ENCODE measurements at regions not wholly inside any gene's neighbourhood (a gene's known extent, or its start where the extent isn't known, plus 50 kb on each side); places are given as distances from the start of the nearest gene placed in this dataset.

GRCh38 chr16:85401917-85402766 lies 211.0 kb upstream of the GSE1 start:
- no peak for DNase-seq (ENCODE audit: low read depth)

DNA sequence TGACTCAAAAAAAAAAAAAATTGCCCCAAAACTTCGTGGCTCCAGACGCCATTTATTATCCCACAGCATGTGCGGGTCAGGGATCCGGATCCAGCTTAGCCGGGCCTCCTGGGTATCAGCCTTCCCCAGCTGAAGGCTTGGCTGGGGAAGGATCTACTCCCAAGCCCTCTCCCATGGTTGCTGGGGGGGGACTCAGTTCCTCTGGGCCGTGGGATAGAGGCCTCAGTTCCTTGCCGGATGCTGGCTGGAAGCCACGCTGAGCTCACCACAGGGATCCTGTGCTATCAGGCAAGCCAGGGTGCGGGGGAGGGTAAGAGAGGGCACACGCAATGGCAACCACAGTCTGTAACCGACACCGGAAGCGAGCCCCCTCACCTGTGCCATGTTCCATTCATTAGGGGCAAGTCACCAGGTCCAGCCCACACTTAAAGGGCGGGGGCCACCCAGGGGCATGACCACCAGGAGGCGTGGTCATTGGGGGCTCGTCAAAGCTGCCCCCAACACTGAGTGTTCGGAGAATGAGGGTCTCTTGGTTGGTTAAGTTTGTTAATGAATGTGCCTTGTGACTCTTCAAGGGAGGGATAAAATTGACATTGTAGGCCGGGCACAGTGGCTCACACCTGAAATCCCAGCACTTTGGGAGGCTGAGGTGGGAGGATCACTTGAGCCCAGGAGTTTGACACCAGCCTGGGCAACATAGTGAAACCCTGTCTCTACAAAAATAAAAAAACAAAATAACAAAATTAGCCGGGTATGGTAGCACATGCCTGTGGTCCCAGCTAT lies 210.0 kb upstream of the GSE1 start:
- DNase-seq (ENCODE audit: low read depth), result peak; percentile 99

DNA sequence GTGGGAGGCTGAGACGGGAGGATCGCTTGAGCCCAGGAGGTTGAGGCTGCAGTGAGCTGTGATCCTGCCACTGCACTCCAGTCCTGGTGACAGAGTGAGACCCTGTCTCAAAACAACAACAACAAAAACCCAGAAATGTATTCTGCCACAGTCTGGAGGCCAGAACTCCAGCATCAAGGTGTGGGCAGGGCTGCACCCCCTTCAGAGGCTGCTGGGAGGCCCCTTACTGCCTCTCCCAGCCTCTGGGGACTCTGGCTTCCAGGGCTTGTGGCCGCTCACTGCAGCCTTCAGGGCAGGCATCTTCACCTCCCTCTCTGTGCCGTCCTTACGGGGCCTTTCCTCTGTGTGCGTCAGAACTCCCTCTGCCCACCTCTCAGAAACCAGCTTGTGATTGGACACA lies 209.4 kb upstream of the GSE1 start:
- DNase-seq (ENCODE audit: low read depth), result no peak

DNA sequence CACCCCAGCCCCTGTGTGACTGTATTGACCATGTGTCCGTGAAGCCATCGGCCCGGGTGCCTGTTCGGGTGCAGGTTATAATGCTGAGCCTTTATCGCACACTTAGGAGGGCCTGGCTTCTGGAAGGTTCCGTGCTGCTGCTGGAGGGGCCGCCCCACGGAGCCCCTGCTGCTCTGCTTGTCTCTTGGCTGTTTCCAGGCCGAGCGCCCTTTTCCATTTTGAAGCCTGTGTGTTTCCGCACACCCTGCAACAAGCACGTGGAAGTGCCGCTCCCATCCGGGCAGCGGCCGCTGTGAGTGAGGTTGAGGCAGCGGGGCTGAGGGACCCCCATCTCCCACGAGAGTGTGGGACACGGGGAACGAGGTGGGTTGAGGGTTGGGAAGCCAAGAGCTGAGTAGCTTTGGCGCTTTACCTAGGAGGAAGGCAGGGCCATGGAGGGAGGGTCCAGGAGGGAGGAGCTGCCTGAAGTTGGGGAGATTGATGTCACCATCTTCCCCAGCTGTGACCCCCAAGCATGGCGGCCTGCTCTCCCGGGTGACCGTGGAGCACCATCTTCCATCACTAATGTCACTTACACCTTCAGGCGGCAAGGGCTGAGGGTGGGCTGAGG lies 200.1 kb upstream of the GSE1 start:
- no peak for DNase-seq (ENCODE audit: low read depth)

GRCh38 chr16:85413691-85414663 lies 199.1 kb upstream of the GSE1 start:
- DNase-seq (ENCODE audit: low read depth), result no peak

- no peak for DNase-seq (ENCODE audit: low read depth)
These were observed 197.7 kb upstream of the GSE1 start for GRCh38 chr16:85415196-85416090.

DNA sequence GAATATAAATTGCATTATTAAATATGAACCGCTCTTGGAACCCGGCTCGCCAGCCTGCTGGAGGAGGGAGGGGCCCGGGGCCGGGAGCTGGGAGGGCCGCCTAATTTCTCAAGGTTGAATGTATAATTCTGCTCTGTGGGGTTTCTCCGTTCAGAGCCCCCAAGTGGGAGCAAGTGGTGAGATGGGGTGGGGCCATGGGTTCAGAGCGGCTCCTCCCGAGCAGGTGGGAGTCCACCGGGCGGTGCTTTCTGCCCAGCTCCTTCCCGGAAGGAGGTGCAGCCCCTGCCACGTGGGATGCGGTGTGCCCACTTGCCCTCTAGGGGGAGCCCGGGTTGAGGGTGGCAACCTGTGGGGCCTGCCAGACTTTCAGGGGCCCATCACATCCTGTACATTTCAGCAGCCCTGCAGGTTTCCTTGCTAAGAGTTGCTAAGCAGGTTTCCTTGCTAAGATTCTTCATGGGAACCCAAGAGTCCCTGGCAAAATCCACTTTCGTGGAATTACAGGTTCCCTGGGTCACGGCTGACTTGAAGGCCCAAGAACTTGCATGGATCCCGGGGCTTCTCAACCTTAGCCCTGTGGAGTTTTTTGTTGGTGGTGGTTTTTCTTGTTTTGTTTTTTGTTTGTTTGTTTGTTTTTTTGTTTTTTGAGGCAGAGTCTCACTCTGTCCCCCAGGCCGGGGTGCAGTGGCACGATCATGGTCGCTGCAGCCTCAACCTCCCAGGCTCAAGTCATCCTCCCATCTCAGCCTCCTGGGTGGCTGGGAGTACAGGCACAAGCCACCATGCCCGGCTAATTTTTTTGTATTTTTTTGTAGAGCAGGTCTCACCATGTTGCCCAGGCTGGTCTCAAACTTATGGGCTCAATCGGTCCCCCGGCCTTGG lies 196.7 kb upstream of the GSE1 start:
- peak; percentile 91 for DNase-seq (ENCODE audit: low read depth)

DNA sequence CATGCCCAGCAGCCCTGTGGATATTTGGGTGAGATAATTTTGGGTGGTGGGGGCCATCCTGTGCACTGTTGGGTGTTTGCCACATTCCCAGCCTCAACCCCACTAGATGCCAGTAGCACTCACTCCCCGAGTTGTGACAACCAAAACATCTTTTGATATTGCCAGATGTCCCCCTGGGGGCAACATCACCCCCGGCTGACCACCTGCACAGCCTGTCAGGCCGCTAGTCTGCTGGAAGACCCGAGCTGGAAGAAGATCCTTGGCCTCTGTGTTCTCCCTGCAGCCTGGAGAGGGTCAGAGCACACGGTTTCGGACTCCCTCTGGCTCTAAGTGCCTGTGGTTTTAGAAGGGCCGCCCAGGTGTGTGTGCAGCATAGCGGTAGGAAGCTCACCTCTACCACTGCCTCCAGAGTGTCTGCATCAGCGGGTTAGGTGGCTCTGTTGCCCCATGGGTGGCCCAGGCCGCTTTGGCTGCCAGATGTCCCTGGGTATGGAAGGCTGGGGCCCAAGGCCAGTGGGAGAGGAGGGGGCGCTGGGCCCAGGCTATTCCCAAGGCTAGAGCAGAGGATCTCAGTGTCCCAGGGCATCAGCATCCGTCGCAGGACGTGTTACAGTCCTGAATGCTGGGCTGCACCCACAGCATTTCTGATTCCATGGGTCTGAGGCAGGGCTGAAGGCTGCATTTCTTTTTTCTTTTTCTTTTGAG lies 195.8 kb upstream of the GSE1 start:
- no peak for DNase-seq (ENCODE audit: low read depth)

GRCh38 chr16:85418978-85419491 lies 194.1 kb upstream of the GSE1 start:
- DNase-seq (ENCODE audit: low read depth), result no peak

- DNase-seq (ENCODE audit: low read depth), result no peak
These were observed 193.4 kb upstream of the GSE1 start for GRCh38 chr16:85419503-85420408.

DNA sequence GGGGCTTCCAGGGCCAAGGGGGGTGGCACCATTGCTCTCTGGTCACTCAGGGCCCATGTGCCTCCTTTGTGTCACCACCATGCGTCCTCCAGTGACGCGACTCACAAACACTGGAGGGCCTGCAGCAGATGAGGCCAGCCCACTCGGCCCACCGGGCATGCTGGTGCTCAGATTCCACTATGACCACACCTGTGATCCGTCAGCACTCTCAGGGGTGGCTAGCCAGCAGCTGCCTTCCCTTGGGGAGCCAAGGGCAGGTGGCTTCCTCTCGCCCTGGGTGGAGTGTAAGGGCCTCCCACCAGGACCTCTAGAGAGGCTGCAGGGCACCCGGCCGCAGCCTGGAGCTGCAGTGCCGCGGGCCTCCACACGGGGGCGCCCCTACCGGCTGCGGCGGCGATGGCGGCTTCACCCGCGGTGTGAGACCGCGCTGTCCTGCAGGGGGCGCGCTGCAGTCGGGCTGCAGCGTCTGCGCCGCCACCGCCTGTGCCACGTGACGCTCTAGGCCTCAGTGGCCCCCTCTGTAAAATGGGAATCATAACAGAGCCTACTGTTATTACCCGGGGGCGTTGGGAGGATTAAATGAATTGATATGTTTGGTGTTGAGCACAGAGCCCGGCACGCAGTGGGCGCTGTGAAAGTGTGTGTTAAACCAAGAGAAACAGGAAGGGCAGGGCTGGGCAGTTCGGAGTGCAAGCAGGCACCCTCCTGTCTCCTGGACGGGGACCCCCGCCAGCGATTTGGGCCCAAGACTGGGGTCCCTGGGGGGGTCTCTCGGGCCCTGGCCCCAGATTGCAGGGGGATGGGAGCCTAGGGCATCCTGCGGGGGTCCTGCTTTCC lies 192.4 kb upstream of the GSE1 start:
- no peak for DNase-seq (ENCODE audit: low read depth)

- DNase-seq (ENCODE audit: low read depth), result no peak
These were observed 191.6 kb upstream of the GSE1 start for GRCh38 chr16:85421338-85422195.

GRCh38 chr16:85422196-85422631 lies 190.9 kb upstream of the GSE1 start:
- DNase-seq (ENCODE audit: low read depth), result peak; percentile 57

DNA sequence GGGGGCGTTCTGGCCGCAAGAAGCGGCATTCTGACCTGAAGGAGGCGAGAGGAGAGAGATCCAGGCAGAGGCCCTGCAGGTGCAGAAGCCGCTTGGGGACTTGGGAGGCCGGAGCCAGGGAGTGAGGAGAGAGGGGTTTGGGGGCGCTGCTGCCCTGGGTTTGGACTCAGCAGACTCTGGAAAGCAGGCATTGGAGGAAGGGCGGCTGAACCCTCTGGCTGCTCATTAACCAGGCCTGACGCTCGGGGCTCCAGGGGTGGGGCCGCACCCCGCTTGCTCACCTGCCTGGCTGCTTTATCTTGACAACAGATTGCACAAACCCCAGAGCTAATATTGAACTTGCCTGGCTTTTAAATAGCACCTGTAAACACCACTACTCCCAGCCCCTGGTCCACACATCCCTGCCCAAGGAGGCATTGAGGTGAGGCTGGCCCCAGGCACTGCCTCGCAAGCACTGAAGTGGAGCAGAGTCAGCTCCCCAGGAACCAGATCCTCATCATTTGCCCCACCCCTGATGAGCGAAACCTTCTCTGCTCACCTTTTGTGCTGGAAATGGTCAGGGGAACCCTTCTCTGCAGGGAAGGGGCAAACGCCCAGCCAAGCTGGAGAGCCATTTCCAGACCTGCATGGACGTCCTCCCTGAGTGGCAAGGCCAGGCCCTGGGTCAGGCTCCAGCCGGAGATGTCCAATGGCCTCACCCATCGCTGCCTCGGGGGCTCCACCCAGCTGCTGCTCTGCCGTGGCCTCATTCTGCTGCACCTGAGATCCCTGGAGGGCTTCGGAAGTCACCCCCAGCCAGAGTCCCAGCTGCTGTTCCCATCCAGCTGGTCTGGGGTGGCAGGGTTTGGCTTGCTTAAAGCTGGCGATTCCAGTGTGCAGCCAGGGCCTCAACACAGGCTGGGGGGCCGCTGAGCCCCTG lies 190.2 kb upstream of the GSE1 start:
- no peak for DNase-seq (ENCODE audit: low read depth)

- DNase-seq (ENCODE audit: low read depth), result no peak
These were observed 189.5 kb upstream of the GSE1 start for GRCh38 chr16:85423631-85424030.
